Glutamatergic neuron (in vitro differentiated cells): ENCODE measurements at regions not wholly inside any gene's neighbourhood (a gene's known extent, or its start where the extent isn't known, plus 50 kb on each side); places are given as distances from the start of the nearest gene placed in this dataset.

Experiments used
- DNase-seq: peaks from one replicate; pipeline ENCODE4 v3.0.0; 2022
- H3K27ac Mint-ChIP-seq: one replicate; pipeline ENCODE4 v1.8.0; 2020; ENCODE audit warnings: mild to moderate bottlenecking, mixed read lengths, inconsistent platforms; ENCODE audit not compliant: unreplicated experiment
- H3K27me3 Mint-ChIP-seq: one replicate; pipeline ENCODE4 v1.8.0; 2020; ENCODE audit warnings: mild to moderate bottlenecking, moderate library complexity, mixed read lengths, inconsistent platforms; ENCODE audit not compliant: unreplicated experiment
- H3K36me3 Mint-ChIP-seq: one replicate; pipeline ENCODE4 v1.8.0; 2020; ENCODE audit warnings: mild to moderate bottlenecking, mixed read lengths, inconsistent platforms; ENCODE audit not compliant: unreplicated experiment
- H3K4me1 Mint-ChIP-seq: one replicate; pipeline ENCODE4 v1.8.0; 2020; ENCODE audit warnings: mild to moderate bottlenecking, low read depth, mixed read lengths, inconsistent platforms; ENCODE audit not compliant: unreplicated experiment
- H3K4me3 Mint-ChIP-seq: one replicate; pipeline ENCODE4 v1.8.0; 2020; ENCODE audit warnings: mild to moderate bottlenecking, mixed read lengths, inconsistent platforms; ENCODE audit not compliant: unreplicated experiment
- H3K9me3 Mint-ChIP-seq: one replicate; pipeline ENCODE4 v1.8.0; 2020; ENCODE audit warnings: mild to moderate bottlenecking, moderate library complexity, mixed read lengths, inconsistent platforms; ENCODE audit not compliant: unreplicated experiment
- TF ChIP-seq, protein P1 (sequence below): fragments of 200-600 bp; sonication (generic); IDR thresholded peaks from one replicate; pipeline ENCODE4 v1.5.0; 2021; ENCODE audit not compliant: partially characterized antibody, unreplicated experiment

DNA sequence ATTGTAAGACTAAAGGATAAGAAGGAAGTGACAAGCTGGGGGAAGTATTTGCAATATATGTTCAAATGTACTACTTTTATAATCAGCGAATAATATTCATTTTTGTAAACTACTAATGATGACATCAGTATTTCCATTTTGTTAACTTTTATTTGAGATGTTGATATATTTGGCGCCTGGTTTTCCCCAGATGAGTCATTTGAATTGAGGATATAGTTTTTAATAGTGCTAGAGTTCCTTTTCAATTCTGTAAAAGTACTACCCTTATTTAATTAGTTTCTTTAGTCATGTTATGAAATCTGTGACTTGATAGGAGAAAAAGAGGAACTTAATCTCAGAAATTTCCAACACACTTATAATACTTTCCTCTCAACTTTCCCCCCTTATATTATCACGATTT lies 495.3 kb downstream of the IRS1 start:
- H3K9me3 Mint-ChIP-seq: peaks cover 2% of the 10 kb centered on the region
- H3K27me3 Mint-ChIP-seq: peaks cover 2% of the 10 kb centered on the region
- TF ChIP-seq, protein P1, sequence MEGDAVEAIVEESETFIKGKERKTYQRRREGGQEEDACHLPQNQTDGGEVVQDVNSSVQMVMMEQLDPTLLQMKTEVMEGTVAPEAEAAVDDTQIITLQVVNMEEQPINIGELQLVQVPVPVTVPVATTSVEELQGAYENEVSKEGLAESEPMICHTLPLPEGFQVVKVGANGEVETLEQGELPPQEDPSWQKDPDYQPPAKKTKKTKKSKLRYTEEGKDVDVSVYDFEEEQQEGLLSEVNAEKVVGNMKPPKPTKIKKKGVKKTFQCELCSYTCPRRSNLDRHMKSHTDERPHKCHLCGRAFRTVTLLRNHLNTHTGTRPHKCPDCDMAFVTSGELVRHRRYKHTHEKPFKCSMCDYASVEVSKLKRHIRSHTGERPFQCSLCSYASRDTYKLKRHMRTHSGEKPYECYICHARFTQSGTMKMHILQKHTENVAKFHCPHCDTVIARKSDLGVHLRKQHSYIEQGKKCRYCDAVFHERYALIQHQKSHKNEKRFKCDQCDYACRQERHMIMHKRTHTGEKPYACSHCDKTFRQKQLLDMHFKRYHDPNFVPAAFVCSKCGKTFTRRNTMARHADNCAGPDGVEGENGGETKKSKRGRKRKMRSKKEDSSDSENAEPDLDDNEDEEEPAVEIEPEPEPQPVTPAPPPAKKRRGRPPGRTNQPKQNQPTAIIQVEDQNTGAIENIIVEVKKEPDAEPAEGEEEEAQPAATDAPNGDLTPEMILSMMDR: no peak
- no peak overlapping the region for H3K4me3 Mint-ChIP-seq
- H3K36me3 Mint-ChIP-seq: no peaks in the 10 kb centered on the region
- H3K27ac Mint-ChIP-seq: no peak overlapping the region
- no peak for DNase-seq
- H3K4me1 Mint-ChIP-seq: no peaks in the 10 kb centered on the region

DNA sequence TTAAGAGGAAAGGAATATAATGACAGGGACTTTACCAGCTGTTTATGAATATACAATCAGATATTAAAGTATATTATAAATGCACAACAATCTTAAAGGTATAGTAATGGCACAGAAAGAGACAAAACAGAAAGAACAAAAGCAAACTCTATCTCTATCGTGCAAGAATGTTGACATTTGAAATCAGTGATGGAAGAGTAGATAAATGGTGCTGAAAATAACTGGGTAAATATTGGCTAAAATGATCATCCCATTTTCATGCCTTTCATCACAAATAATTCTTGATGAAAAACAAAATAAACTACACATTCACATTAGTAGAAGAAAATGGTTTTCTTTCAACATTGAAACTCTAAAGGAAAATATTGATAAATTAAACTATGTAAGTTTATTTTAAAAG lies 495.9 kb downstream of the IRS1 start:
- H3K36me3 Mint-ChIP-seq: no peaks in the 10 kb centered on the region
- H3K27ac Mint-ChIP-seq: no peak overlapping the region
- peaks cover 2% of the 10 kb centered on the region for H3K9me3 Mint-ChIP-seq
- DNase-seq: no peak
- no peak overlapping the region for H3K4me3 Mint-ChIP-seq
- TF ChIP-seq, protein P1: no peak
- peaks cover 2% of the 10 kb centered on the region for H3K27me3 Mint-ChIP-seq
- no peaks in the 10 kb centered on the region for H3K4me1 Mint-ChIP-seq

DNA sequence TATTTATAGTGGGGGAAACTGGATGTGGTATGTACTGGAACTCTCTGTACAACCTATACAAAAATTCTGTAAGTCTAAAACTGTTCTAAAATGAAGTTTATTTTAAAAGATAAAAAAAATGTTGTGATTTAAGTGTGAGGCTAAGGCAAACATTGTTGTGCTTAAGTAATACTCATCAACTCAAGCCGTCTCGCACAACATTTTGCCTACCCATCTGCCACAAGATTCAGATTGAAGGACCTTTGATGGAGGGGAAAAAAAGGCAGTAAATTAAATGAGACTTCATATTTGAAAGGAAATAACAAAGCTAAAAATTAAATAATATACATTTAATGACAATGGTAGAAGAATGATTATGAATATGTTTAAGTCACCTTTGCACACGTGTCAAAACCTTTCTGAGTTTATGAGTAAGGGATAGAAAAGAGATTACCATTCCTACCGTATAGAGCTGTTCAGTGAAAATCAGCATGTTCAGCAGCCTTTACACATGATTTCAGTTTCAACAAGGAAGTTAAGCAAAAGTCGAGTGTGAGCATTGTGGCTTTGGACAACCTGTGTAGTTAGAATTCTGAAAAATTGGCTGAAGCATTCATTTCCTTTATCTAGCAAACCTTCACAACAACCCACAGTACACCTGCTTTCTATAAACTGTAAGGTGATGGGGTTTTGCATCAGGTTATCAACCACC lies 499.3 kb downstream of the IRS1 start:
- peaks cover 2% of the 10 kb centered on the region for H3K9me3 Mint-ChIP-seq

DNA sequence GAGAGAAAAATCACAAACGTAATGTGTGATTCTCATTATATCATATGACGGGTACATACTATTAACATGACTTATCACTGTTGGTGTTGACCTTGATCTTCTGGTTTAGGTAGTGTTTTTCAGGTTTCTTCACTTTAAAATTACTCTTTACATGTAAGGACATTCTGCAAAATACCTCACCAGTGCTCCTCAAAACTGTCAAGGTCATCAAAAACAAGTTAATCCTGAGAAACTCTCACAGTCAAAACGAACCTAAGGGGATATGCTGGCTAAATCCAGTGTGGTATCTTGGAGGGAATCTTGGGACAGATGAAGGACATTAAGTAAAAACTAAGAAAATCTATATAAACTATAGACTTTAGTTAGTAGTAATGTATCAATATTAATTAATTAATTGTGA lies 499.8 kb downstream of the IRS1 start:
- H3K27ac Mint-ChIP-seq: no peak overlapping the region
- no peak for DNase-seq
- H3K27me3 Mint-ChIP-seq: no peaks in the 10 kb centered on the region
- peaks cover 2% of the 10 kb centered on the region for H3K9me3 Mint-ChIP-seq
- peaks cover 5% of the 10 kb centered on the region for H3K4me1 Mint-ChIP-seq
- H3K36me3 Mint-ChIP-seq: no peaks in the 10 kb centered on the region
- H3K4me3 Mint-ChIP-seq: no peak overlapping the region
- TF ChIP-seq, protein P1: no peak

More for the DNA sequence above, 499.3 kb downstream of the IRS1 start:
- TF ChIP-seq, protein P1: no peak
- peaks cover 2% of the 10 kb centered on the region for H3K4me1 Mint-ChIP-seq
- H3K27me3 Mint-ChIP-seq: no peaks in the 10 kb centered on the region
- H3K36me3 Mint-ChIP-seq: no peaks in the 10 kb centered on the region
- DNase-seq: no peak
- no peak overlapping the region for H3K4me3 Mint-ChIP-seq
- no peak overlapping the region for H3K27ac Mint-ChIP-seq

DNA sequence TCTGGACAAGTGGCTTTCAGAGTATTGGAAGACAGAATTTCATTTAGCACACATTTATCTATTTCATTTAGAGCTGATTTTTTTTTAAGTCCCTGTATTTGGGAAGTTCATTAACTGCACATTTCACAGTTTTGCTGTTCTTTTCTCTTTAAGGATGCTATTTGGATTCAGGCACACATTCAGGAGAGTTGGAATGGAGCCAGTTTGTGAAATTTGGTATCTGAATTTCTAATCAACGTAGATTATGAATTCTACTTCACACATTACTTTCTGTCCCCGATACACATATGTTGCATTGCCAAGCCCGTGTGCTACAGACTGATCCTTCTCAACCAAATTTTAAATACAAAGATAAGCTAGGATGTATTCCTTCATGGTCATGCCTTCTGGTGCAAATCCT lies 503.9 kb downstream of the IRS1 start:
- peaks cover 14% of the 10 kb centered on the region for H3K36me3 Mint-ChIP-seq
- H3K4me1 Mint-ChIP-seq: peaks cover 5% of the 10 kb centered on the region
- TF ChIP-seq, protein P1: no peak

More for the DNA sequence above, 503.9 kb downstream of the IRS1 start:
- H3K27ac Mint-ChIP-seq: no peak overlapping the region
- peaks cover 3% of the 10 kb centered on the region for H3K9me3 Mint-ChIP-seq
- DNase-seq: no peak
- H3K27me3 Mint-ChIP-seq: peaks cover 2% of the 10 kb centered on the region
- no peak overlapping the region for H3K4me3 Mint-ChIP-seq
